IPS DF 6.9 (cell line): ENCODE measurements at regions not wholly inside any gene's neighbourhood (a gene's known extent, or its start where the extent isn't known, plus 50 kb on each side); places are given as distances from the start of the nearest gene placed in this dataset.

Source experiments
- DNase-seq: peaks from one replicate; pipeline ENCODE4 v3.0.0-alpha.2; 2013; ENCODE audit warnings: low read depth, low spot score
- H3K27ac ChIP-seq: one replicate; pipeline ENCODE4 v1.5.1; 2013; ENCODE audit warnings: low read length, control low read depth
- H3K27me3 ChIP-seq: 2 replicates; pipeline ENCODE4 v1.6.1; 2013; ENCODE audit warnings: mild to moderate bottlenecking, low read length; ENCODE audit not compliant: control insufficient read depth, insufficient read depth
- H3K36me3 ChIP-seq: 2 replicates; pipeline ENCODE4 v1.6.1; 2013; ENCODE audit warnings: low read length; ENCODE audit not compliant: control insufficient read depth, insufficient read depth
- H3K4me1 ChIP-seq: 2 replicates; pipeline ENCODE4 v1.6.1; 2013; ENCODE audit warnings: low read length; ENCODE audit not compliant: control insufficient read depth, insufficient read depth
- H3K4me3 ChIP-seq: 2 replicates; pipeline ENCODE4 v1.5.1; 2013; ENCODE audit warnings: mild to moderate bottlenecking, low read length
- H3K9me3 ChIP-seq: 2 replicates; pipeline ENCODE4 v1.6.1; 2013; ENCODE audit warnings: low read length, inconsistent platforms; ENCODE audit not compliant: control insufficient read depth, insufficient read depth
- WGBS: extraction: QIAGEN DNeasy Blood & Tissue Kit; methylation state at CpG from one replicate; pipeline ENCODE4 v1.1.7; 2013; ENCODE audit warnings: mixed read lengths, missing lambda C conversion rate; ENCODE audit not compliant: insufficient read length, insufficient coverage; 5-methylcytosine and 5-hydroxymethylcytosine counted together

DNA sequence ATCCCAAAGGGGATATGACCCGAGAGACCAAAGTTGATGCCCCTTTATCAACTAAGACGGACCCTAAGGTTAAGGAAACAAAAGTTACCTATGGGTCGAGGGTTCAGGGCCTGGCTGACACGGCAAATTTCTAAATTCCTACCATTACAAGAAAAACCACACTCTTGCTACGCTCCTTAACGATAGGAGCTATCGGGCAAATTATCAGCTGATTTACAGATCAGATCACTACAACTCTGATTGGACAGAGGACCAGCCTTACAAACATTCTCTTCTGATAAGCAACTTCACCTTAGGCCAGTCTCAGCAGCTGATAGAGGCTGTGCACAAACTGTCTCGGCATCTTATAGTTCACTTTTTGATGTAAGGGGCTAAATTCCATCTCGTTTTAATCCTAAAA, 117.9 kb downstream of the KCTD15 start:
- no peak for DNase-seq
- H3K36me3 ChIP-seq: no peaks in the 10 kb centered on the region
- no peaks in the 10 kb centered on the region for H3K9me3 ChIP-seq
- no peak overlapping the region for H3K4me3 ChIP-seq
- no peak overlapping the region for H3K27ac ChIP-seq
- no CpG with 5 or more reads among the region's 9 CpGs for WGBS
- no peaks in the 10 kb centered on the region for H3K4me1 ChIP-seq
- H3K27me3 ChIP-seq: no peaks in the 10 kb centered on the region

DNA sequence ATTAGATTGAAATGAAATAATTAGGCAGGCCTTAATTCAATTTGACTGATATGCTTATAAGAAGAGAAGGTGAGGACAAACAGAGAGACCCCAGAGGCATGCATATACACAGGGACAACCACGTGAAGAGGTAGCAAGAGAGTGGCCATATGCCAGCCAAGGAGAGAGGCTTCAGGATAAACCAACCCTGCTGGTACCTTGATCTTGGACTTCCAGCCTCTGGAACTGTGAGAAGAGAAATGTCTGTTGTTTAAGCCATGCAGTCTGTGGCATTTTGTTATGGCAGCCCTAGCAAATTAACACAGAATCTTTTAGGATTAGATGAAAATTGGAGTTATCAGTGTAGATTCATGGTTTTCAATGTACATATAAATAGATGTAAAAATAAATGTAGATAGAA, 120.1 kb downstream of the KCTD15 start:
- DNase-seq: no peak
- H3K4me3 ChIP-seq: no peak overlapping the region
- no peaks in the 10 kb centered on the region for H3K27me3 ChIP-seq
- H3K36me3 ChIP-seq: no peaks in the 10 kb centered on the region
- no peaks in the 10 kb centered on the region for H3K9me3 ChIP-seq
- H3K4me1 ChIP-seq: no peaks in the 10 kb centered on the region
- no CpG with 5 or more reads among the region's 1 CpG for WGBS
- no peak overlapping the region for H3K27ac ChIP-seq

DNA sequence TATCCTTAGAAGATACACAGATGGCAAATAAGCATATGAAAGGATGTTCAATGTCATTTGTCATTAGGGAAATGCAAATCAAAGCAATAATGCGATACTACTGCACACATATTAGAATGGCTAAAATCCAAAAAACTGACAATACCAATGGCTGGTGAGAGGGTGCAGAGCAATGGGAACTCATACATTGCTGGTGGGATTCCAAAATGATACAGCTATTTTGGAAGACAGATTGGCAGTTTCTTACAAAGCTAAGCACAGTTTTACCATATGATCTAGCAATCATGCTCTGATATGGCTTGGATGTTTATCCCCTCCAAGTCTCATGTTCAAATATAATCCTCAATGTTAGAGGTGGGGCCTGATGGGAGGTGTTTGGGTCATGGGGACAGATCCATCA, 122.6 kb downstream of the KCTD15 start:
- H3K9me3 ChIP-seq: no peaks in the 10 kb centered on the region
- DNase-seq: no peak
- no peak overlapping the region for H3K27ac ChIP-seq
- H3K27me3 ChIP-seq: no peaks in the 10 kb centered on the region
- no peaks in the 10 kb centered on the region for H3K4me1 ChIP-seq
- no CpG with 5 or more reads among the region's 1 CpG for WGBS
- H3K36me3 ChIP-seq: no peaks in the 10 kb centered on the region
- no peak overlapping the region for H3K4me3 ChIP-seq

DNA sequence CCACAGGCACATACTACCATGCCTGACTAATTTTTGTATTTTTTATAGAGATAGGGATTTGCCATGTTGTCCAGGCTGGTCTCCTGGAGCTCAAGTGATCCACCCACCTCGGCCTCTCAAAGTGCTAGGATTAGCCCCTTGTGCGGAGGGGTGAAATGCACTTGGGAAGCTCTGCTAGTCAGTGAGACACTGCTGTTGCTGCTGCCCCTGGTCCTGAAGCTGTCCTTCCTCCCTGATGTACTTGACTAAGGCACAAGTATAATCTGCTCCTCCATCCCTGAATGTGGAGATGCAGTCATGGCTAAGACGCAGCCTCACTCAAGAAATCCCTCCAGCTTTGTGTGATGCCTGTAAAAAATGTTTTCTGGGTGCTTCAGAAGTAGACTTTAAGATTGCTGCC, 124.5 kb downstream of the KCTD15 start:
- Histone ChIP-seq H3K27me3 (no peaks in the 10 kb centered on the region), H3K4me3 (no peak overlapping the region), H3K4me1 (no peaks in the 10 kb centered on the region), H3K27ac (no peak overlapping the region), H3K36me3 (no peaks in the 10 kb centered on the region), H3K9me3 (no peaks in the 10 kb centered on the region)
- no CpG with 5 or more reads among the region's 3 CpGs for WGBS
- no peak for DNase-seq

DNA sequence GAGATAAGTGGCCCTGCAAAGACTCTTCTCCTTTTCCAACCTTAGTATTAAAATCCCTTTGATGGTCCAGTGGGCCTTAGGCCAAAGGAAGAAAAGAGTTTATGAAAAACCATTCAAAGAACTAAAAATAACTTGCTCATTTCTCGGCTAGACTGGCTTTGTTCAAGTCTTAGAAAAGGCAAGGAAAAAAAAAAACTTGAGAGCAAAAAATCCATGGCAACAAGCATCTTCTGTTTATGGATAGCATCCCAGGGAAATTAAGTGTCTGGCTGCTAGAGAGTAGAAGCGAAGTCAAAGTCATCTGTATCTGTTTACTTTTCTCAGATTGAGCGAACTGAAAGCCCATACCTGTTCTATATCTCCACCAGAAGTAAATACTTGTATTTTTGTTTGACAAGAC, 129.6 kb downstream of the KCTD15 start:
- Histone ChIP-seq H3K9me3 (no peaks in the 10 kb centered on the region), H3K27me3 (no peaks in the 10 kb centered on the region), H3K4me1 (peaks cover 6% of the 10 kb centered on the region), H3K27ac (no peak overlapping the region), H3K4me3 (no peak overlapping the region), H3K36me3 (no peaks in the 10 kb centered on the region)
- no peak for DNase-seq
- no CpG with 5 or more reads among the region's 3 CpGs for WGBS

DNA sequence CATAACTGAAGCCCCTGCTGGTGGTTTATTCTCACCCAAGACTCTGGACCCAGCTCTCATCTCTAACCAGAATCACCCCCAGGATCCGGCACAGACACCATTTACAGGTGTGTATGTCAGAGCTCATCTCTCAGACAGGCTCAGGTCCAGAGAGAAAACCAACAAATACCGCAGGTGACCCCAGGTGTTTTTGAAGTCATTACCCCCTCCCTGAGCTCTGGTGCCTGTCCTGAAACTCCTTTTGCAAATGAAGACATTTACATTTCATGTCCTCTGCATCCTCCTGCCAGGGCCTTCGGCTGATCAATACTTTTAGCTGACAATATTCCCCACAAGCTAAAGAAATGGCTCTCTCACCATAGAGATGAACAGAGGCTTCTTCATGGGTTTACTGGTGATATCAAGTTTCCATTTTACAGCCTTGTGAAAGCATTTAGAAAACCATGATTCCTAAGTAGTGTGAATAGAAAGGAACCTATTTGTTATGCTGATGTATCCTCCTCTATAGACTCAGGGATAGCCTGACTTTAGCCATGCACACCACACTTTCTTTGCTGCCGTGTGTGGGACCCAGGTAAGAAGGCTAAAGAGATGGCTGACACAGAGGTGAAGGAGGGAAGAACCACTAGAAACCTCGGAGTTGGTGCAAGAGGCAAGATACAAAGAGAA, 131.3 kb downstream of the KCTD15 start:
- no peaks in the 10 kb centered on the region for H3K9me3 ChIP-seq
- H3K36me3 ChIP-seq: no peaks in the 10 kb centered on the region
- no peaks in the 10 kb centered on the region for H3K27me3 ChIP-seq
- no peak overlapping the region for H3K4me3 ChIP-seq
- no peak overlapping the region for H3K27ac ChIP-seq
- peaks cover 6% of the 10 kb centered on the region for H3K4me1 ChIP-seq
- WGBS: no CpG with 5 or more reads among the region's 5 CpGs
- DNase-seq: no peak

DNA sequence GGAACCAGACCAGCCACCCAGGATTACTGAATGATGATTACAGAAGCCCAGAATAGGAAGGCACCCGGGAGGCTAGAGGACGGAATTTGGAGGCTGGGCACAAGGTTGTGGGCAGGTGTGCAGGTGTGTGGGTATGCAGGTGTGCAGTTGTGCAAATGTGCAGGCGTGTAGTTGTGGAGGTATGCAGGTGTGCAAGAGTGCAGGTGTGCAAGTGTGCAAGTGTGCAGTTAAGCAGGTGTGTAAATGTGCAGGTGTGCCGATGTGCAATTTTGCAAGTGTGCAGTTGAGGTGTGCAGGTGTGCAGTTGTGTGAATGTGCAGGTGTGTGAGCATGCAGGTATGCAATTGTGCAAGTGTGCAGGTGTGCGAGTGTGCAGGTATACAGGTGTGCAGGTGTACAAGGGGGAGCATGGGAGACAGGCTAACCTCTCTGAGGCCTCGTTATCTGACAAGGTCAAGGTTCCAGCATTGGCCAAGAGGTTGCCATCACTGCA, 131.8 kb downstream of the KCTD15 start:
- WGBS: no CpG with 5 or more reads among the region's 6 CpGs
- H3K27me3 ChIP-seq: no peaks in the 10 kb centered on the region
- DNase-seq: no peak

DNA sequence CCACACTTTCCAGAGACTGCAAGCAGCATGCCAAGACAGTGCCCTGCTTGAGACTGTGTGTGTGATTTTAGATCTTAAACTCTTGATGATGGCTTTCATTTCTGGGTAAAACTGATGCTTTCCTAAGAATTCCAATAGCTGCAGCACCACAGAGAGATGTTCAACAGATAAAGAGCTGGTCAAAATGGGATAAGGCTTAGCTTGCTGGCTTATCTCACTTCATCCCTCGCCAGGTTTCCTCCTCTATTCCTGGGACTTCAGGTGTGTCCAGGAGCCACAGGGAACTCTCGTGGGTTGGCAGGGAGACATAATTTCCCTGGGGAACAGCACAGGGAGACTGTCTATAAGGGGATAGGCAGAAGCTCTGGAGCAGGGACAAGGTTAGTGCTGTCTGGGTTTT, 137.3 kb downstream of the KCTD15 start:
- WGBS: no CpG with 5 or more reads among the region's 2 CpGs
- Histone ChIP-seq H3K36me3 (no peaks in the 10 kb centered on the region; the same call in 1 of the 2 replicates), H3K27me3 (no peaks in the 10 kb centered on the region; the same call in 1 of the 2 replicates), H3K9me3 (no peaks in the 10 kb centered on the region), H3K4me1 (0 out of 2 replicates have a peak, but pooled peaks cover 1% of the 10 kb centered on the region), H3K27ac (no peak overlapping the region), H3K4me3 (no peak overlapping the region)
- DNase-seq: no peak

More for the DNA sequence above, 131.8 kb downstream of the KCTD15 start:
- no peaks in the 10 kb centered on the region for H3K36me3 ChIP-seq
- H3K9me3 ChIP-seq: no peaks in the 10 kb centered on the region
- peaks cover 6% of the 10 kb centered on the region for H3K4me1 ChIP-seq
- H3K4me3 ChIP-seq: no peak overlapping the region
- no peak overlapping the region for H3K27ac ChIP-seq

DNA sequence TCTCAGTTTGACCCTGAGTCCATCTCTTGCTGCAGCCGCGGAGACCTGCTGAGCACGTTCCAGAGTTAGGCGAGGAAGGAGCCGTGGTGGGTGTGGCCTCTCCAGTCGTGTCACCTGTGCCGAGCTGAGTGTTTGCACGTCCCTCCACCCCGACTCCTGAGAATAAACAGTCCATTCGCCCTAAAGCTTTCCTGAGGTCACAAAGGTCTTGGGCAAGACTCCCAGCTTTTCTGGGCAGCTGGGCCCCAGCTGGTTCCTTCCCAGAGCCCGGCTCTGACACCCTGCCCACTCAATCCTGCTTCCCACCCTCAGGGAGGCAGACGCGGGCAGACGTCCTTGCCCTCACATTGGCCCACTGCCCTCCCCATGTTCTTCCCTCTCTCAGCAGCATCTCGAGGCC, 142.2 kb downstream of the KCTD15 start:
- Histone ChIP-seq H3K36me3 (no peaks in the 10 kb centered on the region; the same call in 1 of the 2 replicates), H3K27ac (no peak overlapping the region), H3K27me3 (no peaks in the 10 kb centered on the region; the same call in 1 of the 2 replicates), H3K4me1 (0 out of 2 replicates have a peak, but pooled peaks cover 1% of the 10 kb centered on the region), H3K4me3 (no peak overlapping the region), H3K9me3 (no peaks in the 10 kb centered on the region)
- DNase-seq: no peak
- WGBS: no CpG with 5 or more reads among the region's 15 CpGs

DNA sequence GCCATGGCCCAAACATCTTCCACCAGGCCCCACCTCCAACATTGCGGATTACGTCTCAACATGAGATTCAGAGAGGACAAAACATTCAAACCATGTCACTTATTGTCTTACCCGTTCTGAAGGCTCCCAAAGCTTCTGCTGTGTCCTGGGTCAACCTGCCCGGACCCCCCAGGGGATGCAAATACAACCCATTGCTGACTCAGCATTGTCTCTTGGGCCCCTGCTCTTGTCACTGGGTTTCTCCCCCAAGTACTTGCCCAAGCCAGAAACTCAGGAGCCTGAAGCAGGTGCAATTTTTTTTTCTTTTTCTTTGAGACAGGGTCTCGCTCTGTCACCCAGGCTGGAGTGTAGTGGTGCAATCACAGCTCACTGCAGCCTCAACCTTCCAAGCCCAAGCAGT, 144.5 kb downstream of the KCTD15 start:
- Histone ChIP-seq H3K36me3 (no peaks in the 10 kb centered on the region; the same call in 1 of the 2 replicates), H3K27me3 (no peaks in the 10 kb centered on the region; the same call in 1 of the 2 replicates), H3K4me3 (no peak overlapping the region), H3K9me3 (no peaks in the 10 kb centered on the region), H3K4me1 (0 out of 2 replicates have a peak, but pooled peaks cover 1% of the 10 kb centered on the region), H3K27ac (no peak overlapping the region)
- DNase-seq: no peak
- no CpG with 5 or more reads among the region's 5 CpGs for WGBS
